ENCODE measurements at regions not wholly inside any gene's neighbourhood (a gene's known extent, or its start where the extent isn't known, plus 50 kb on each side); places are given as distances from the start of the nearest gene placed in this dataset.
"Not testable (repeated sequence)": the region's sequence is repeated elsewhere in the genome, so short reads cannot be mapped to it uniquely, and the experiment has no call there.

- DNase-seq (ENCODE audit: low read depth in 1 of 2, low spot score in 1 of 2): not testable (repeated sequence)
Measured at GRCh38 chr4:73671348-73671747, 51.1 kb upstream of the RASSF6 start.

GRCh38 chr4:73673286-73673685 lies 53.0 kb upstream of the RASSF6 start:
- Histone ChIP-seq H3K27me3 (no peaks in the 10 kb centered on the region), H3K27ac (no peak overlapping the region), H3K9me3 (ENCODE audit: low read depth) (no peaks in the 10 kb centered on the region), H3K4me1 (ENCODE audit: low read depth) (no peaks in the 10 kb centered on the region), H3K36me3 (no peaks in the 10 kb centered on the region), H3K4me3 (no peak overlapping the region)
- no peak for TF ChIP-seq CTCF (IDR thresholded peaks at IDR 0.05; ENCODE audit: low read depth, low read length)
- DNase-seq (ENCODE audit: low read depth in 1 of 2, low spot score in 1 of 2): peak in 1 of 2 donors; percentile 61

More at GRCh38 chr4:73671348-73671747, 51.1 kb upstream of the RASSF6 start:
- H3K27me3 ChIP-seq; H3K4me3 ChIP-seq; H3K27ac ChIP-seq; H3K36me3 ChIP-seq; H3K4me1 ChIP-seq (ENCODE audit: low read depth); H3K9me3 ChIP-seq (ENCODE audit: low read depth): not testable (repeated sequence)

GRCh38 chr4:73674451-73674919 lies 54.2 kb upstream of the RASSF6 start:
- no peak for TF ChIP-seq CTCF (IDR thresholded peaks at IDR 0.05; ENCODE audit: low read depth, low read length)
- no peaks in the 10 kb centered on the region for H3K4me1 ChIP-seq (ENCODE audit: low read depth)
- H3K36me3 ChIP-seq: no peaks in the 10 kb centered on the region
- no peak overlapping the region for H3K27ac ChIP-seq
- no peaks in the 10 kb centered on the region for H3K27me3 ChIP-seq
- DNase-seq (ENCODE audit: low read depth in 1 of 2, low spot score in 1 of 2): no peak
- no peaks in the 10 kb centered on the region for H3K9me3 ChIP-seq (ENCODE audit: low read depth)
- H3K4me3 ChIP-seq: no peak overlapping the region

- no peaks in the 10 kb centered on the region for H3K4me1 ChIP-seq (ENCODE audit: low read depth)
- H3K9me3 ChIP-seq (ENCODE audit: low read depth): no peaks in the 10 kb centered on the region
- no peaks in the 10 kb centered on the region for H3K27me3 ChIP-seq
- no peak for DNase-seq (ENCODE audit: low read depth in 1 of 2, low spot score in 1 of 2)
- no peak overlapping the region for H3K27ac ChIP-seq
- TF ChIP-seq CTCF (IDR thresholded peaks at IDR 0.05; ENCODE audit: low read depth, low read length): no peak
- H3K36me3 ChIP-seq: no peaks in the 10 kb centered on the region
- no peak overlapping the region for H3K4me3 ChIP-seq
Measured at GRCh38 chr4:73675623-73676022, 55.4 kb upstream of the RASSF6 start.

- no peaks in the 10 kb centered on the region for H3K27me3 ChIP-seq
- no peak for TF ChIP-seq CTCF (IDR thresholded peaks at IDR 0.05; ENCODE audit: low read depth, low read length)
- no peaks in the 10 kb centered on the region for H3K9me3 ChIP-seq (ENCODE audit: low read depth)
- H3K27ac ChIP-seq: no peak overlapping the region
- H3K4me3 ChIP-seq: no peak overlapping the region
- no peak for DNase-seq (ENCODE audit: low read depth in 1 of 2, low spot score in 1 of 2)
- no peaks in the 10 kb centered on the region for H3K4me1 ChIP-seq (ENCODE audit: low read depth)
- no peaks in the 10 kb centered on the region for H3K36me3 ChIP-seq
Measured at GRCh38 chr4:73676136-73676535, 55.9 kb upstream of the RASSF6 start.

GRCh38 chr4:73676861-73677323 lies 56.7 kb upstream of the RASSF6 start:
- Histone ChIP-seq H3K27ac (no peak overlapping the region), H3K4me1 (ENCODE audit: low read depth) (no peaks in the 10 kb centered on the region), H3K36me3 (no peaks in the 10 kb centered on the region), H3K4me3 (no peak overlapping the region), H3K9me3 (ENCODE audit: low read depth) (no peaks in the 10 kb centered on the region), H3K27me3 (no peaks in the 10 kb centered on the region)
- peak in 1 of 2 donors; percentile 29 for DNase-seq (ENCODE audit: low read depth in 1 of 2, low spot score in 1 of 2)
- TF ChIP-seq CTCF (IDR thresholded peaks at IDR 0.05; ENCODE audit: low read depth, low read length): no peak

All from cardiac muscle cell (in vitro differentiated cells and primary cell).